Osteoblast (primary cell): ENCODE measurements at regions not wholly inside any gene's neighbourhood (a gene's known extent, or its start where the extent isn't known, plus 50 kb on each side); places are given as distances from the start of the nearest gene placed in this dataset.
"Not testable (repeated sequence)": the region's sequence is repeated elsewhere in the genome, so short reads cannot be mapped to it uniquely, and the experiment has no call there.

ENCODE experiments used
- DNase-seq: peaks from one replicate; pipeline ENCODE4 v3.0.0; 2011; ENCODE audit warnings: low spot score, mixed read lengths; ENCODE audit not compliant: insufficient read length; ENCODE audit errors: missing footprints
- H2AFZ ChIP-seq: 2 replicates; pipeline ENCODE4 v1.6.0; 2011; ENCODE audit warnings: mild to moderate bottlenecking, low read length
- H3K27ac ChIP-seq: 2 replicates; pipeline ENCODE4 v1.5.1; 2011; ENCODE audit warnings: mild to moderate bottlenecking, low read depth, low read length, moderate library complexity
- H3K27me3 ChIP-seq: 2 replicates; pipeline ENCODE4 v1.6.0; 2012; ENCODE audit warnings: mild to moderate bottlenecking, control low read depth, inconsistent platforms, low read length, moderate library complexity; ENCODE audit not compliant: insufficient read depth
- H3K36me3 ChIP-seq: 2 replicates; pipeline ENCODE4 v1.5.1; 2011; ENCODE audit warnings: mild to moderate bottlenecking, low read length, control low read depth, moderate library complexity; ENCODE audit not compliant: insufficient read depth
- H3K4me1 ChIP-seq: 2 replicates; pipeline ENCODE4 v1.5.1; 2011; ENCODE audit warnings: mild to moderate bottlenecking, low read length, control low read depth, moderate library complexity; ENCODE audit not compliant: insufficient read depth
- H3K4me2 ChIP-seq: 2 replicates; pipeline ENCODE4 v1.6.0; 2011; ENCODE audit warnings: mild to moderate bottlenecking, low read length; ENCODE audit not compliant: insufficient read depth
- H3K4me3 ChIP-seq: fragments of 200-600 bp; sonication (generic); 3 replicates; pipeline ENCODE4 v1.5.1; 2012; ENCODE audit warnings: mild to moderate bottlenecking, low read length, inconsistent platforms; ENCODE audit not compliant: insufficient read depth
- H3K79me2 ChIP-seq: 2 replicates; pipeline ENCODE4 v1.6.0; 2012; ENCODE audit warnings: mild to moderate bottlenecking, low read length, control low read depth, inconsistent platforms; ENCODE audit not compliant: insufficient read depth
- H3K9me3 ChIP-seq: 2 replicates; pipeline ENCODE4 v1.5.1; 2011; ENCODE audit warnings: low read depth, low read length, control low read depth
- H4K20me1 ChIP-seq: 2 replicates; pipeline ENCODE4 v1.6.0; 2012; ENCODE audit warnings: mild to moderate bottlenecking, low read length, control low read depth; ENCODE audit not compliant: insufficient read depth
- TF ChIP-seq, protein P1 (sequence below): IDR thresholded peaks from 2 replicates; pipeline ENCODE4 v1.5.1; 2011; ENCODE audit warnings: mild to moderate bottlenecking, low read depth, low read length, moderate library complexity; ENCODE audit errors: extremely low read depth

DNA sequence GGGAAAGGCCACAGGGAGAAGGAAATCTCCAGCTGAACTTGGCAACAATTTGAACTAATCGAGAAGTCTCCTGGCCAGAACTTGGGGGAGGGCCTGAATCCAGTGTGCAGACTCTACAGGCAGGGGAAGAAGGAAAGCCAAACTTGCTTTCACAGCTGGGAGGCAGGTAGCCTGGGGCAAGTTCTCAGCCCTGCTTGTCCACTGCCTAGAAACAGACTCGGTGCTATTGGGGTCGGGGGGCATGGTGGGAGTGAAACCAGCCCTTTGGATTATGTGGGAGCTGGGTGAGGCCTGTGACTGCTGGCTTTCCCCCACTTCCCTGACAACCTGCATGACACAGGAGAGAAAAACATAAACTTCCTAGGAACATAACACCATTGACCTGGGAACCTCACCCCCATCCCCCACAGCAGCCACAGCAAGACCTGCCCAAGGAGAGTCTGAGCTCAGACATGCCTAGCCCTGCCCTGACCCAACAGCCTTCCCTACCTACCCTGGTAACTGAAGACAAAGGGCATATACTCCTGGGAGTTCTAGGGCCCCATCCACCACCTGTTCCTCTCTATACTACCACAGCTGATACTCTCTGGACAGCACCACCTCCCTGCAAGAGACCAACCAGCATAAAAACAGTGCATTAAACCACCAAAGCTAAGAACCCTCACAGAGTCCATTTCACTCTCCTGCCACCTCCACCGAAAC, 103.7 kb upstream of the MNS1 start:
- Histone ChIP-seq H3K4me1 (no peaks in the 10 kb centered on the region), H2AFZ (no peak overlapping the region), H3K27ac (no peak overlapping the region), H3K4me3 (no peak overlapping the region), H3K36me3 (no peaks in the 10 kb centered on the region), H3K9me3 (no peaks in the 10 kb centered on the region), H3K4me2 (no peak overlapping the region), H3K79me2 (no peaks in the 10 kb centered on the region), H4K20me1 (no peaks in the 10 kb centered on the region), H3K27me3 (no peaks in the 10 kb centered on the region)
- TF ChIP-seq, protein P1, sequence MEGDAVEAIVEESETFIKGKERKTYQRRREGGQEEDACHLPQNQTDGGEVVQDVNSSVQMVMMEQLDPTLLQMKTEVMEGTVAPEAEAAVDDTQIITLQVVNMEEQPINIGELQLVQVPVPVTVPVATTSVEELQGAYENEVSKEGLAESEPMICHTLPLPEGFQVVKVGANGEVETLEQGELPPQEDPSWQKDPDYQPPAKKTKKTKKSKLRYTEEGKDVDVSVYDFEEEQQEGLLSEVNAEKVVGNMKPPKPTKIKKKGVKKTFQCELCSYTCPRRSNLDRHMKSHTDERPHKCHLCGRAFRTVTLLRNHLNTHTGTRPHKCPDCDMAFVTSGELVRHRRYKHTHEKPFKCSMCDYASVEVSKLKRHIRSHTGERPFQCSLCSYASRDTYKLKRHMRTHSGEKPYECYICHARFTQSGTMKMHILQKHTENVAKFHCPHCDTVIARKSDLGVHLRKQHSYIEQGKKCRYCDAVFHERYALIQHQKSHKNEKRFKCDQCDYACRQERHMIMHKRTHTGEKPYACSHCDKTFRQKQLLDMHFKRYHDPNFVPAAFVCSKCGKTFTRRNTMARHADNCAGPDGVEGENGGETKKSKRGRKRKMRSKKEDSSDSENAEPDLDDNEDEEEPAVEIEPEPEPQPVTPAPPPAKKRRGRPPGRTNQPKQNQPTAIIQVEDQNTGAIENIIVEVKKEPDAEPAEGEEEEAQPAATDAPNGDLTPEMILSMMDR, result no peak
- no peak for DNase-seq

DNA sequence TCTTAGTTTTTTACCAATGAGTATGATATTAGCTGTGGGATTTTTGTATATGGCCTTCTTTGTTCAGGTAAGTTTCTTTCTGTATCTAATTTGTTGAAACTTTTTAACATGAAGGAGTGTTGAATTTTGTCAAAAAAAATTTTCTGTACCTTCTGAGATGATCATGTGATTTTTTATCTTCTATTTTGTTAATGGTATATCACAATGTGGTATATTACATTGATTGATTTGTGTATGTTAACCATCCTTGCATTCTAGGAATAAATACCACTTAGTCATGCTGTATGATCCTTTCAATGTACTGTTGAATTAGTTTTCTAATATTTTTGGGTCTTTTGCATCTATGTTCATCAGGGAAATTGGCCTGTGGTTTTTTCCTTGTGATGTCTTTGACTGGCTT, 92.5 kb upstream of the MNS1 start:
- Histone ChIP-seq H3K27ac (no peak overlapping the region), H3K36me3 (no peaks in the 10 kb centered on the region), H3K4me2 (no peak overlapping the region), H2AFZ (no peak overlapping the region), H3K4me1 (no peaks in the 10 kb centered on the region), H3K9me3 (peaks cover 2% of the 10 kb centered on the region), H3K27me3 (no peaks in the 10 kb centered on the region), H3K4me3 (no peak overlapping the region), H4K20me1 (no peaks in the 10 kb centered on the region), H3K79me2 (no peaks in the 10 kb centered on the region)
- no peak for DNase-seq
- TF ChIP-seq, protein P1, result no peak

DNA sequence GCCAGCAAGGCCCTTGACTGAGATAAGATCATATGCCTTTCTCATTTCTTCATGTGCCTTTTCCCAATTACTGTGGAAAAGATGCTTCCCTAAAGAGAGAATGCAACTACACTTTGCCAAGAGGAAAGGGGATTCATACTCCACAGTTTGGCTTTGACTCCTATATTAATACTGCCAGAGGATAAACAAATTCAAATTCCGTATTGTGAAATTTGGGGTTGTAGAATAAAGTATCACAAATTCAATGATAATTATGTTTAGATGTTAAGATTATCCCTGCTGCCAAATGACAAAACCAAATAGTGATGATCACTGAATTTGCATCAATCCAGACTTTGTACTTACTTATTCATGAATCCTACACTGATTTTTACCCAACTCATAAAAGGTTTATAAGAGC, 88.5 kb upstream of the MNS1 start:
- H3K27ac ChIP-seq, result no peak overlapping the region
- no peaks in the 10 kb centered on the region for H4K20me1 ChIP-seq
- no peak overlapping the region for H3K4me3 ChIP-seq
- DNase-seq, result no peak
- no peak overlapping the region for H3K4me2 ChIP-seq
- TF ChIP-seq, protein P1, result no peak
- no peaks in the 10 kb centered on the region for H3K36me3 ChIP-seq
- no peaks in the 10 kb centered on the region for H3K79me2 ChIP-seq
- H3K4me1 ChIP-seq, result no peaks in the 10 kb centered on the region
- H3K27me3 ChIP-seq, result no peaks in the 10 kb centered on the region
- H2AFZ ChIP-seq, result no peak overlapping the region
- H3K9me3 ChIP-seq, result peaks cover 2% of the 10 kb centered on the region

DNA sequence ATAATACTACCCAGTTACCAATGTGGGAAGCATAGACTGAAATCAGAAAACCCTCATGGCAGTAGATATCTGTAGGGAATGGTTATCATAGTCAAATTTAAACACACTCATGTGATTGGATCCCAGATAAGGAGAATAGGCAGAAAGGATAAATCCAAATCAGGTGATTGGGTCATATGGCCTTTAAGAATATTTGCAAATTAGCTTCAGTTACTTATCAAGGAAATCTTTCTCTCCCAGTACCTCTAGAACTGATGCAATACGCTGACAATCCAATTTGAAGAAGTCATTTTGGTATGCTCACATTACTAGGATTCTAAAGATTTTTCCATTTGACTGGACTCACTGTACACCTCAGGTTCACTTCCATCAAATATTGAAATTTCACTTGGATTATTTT, 87.7 kb upstream of the MNS1 start:
- no peaks in the 10 kb centered on the region for H3K36me3 ChIP-seq
- no peak overlapping the region for H3K4me3 ChIP-seq
- no peak overlapping the region for H2AFZ ChIP-seq
- no peaks in the 10 kb centered on the region for H3K4me1 ChIP-seq
- H3K27ac ChIP-seq, result no peak overlapping the region
- no peaks in the 10 kb centered on the region for H4K20me1 ChIP-seq
- H3K9me3 ChIP-seq, result peaks cover 2% of the 10 kb centered on the region
- TF ChIP-seq, protein P1, result no peak
- H3K27me3 ChIP-seq, result no peaks in the 10 kb centered on the region
- no peak for DNase-seq
- H3K79me2 ChIP-seq, result no peaks in the 10 kb centered on the region
- no peak overlapping the region for H3K4me2 ChIP-seq

DNA sequence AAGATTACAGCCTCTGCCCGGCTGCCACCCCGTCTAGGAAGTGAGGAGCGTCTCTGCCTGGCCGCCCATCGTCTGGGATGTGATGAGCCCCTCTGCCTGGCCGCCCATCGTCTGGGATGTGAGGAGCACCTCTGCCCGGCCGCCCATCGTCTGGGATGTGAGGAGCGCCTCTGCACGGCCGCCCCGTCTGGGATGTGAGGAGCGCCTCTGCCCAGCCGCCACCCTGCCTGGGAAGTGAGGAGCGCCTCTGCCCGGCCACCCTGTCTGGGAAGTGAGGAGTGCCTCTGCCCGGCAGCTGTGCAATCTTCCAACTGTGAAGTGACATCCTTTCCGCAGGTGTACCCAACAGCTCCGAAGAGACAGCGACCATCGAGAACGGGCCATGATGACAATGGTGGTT, 75.6 kb upstream of the MNS1 start:
- not testable (repeated sequence) for H3K4me1 ChIP-seq, H3K79me2 ChIP-seq, H3K36me3 ChIP-seq, H2AFZ ChIP-seq, H3K4me3 ChIP-seq, H3K4me2 ChIP-seq, H4K20me1 ChIP-seq, DNase-seq, H3K27me3 ChIP-seq, H3K9me3 ChIP-seq, H3K27ac ChIP-seq

DNA sequence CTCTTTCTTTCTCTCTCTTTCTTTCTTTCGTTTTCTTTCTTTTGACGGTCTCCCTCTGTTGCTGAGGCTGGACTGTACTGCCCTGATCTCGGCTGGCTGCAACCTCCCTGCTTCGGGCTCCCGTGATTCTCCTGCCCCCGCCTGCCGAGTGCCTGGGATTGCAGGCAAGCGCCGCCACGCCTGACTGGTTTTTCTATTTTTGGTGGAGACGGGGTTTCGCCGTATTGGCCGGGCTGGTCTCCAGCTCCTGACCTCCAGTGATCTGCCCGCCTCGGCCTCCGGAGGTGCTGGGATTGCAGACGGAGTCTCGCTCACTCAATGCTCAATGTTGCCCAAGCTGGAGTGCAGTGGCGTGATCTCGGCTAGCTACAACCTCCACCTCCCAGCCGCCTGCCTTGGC, 75.2 kb upstream of the MNS1 start:
- H3K79me2 ChIP-seq, H3K27me3 ChIP-seq, DNase-seq, H3K4me3 ChIP-seq, H2AFZ ChIP-seq, H3K4me1 ChIP-seq, H3K4me2 ChIP-seq, H3K27ac ChIP-seq, H3K36me3 ChIP-seq, H4K20me1 ChIP-seq, H3K9me3 ChIP-seq: not testable (repeated sequence)
